GM13977 (cell line): ENCODE measurements at regions not wholly inside any gene's neighbourhood (a gene's known extent, or its start where the extent isn't known, plus 50 kb on each side); places are given as distances from the start of the nearest gene placed in this dataset.

ENCODE experiments used
- DNase-seq: peaks from one replicate; pipeline ENCODE4 v3.0.0; 2012; ENCODE audit warnings: low spot score
- CTCF ChIP-seq: IDR thresholded peaks from 2 replicates; pipeline ENCODE4 v1.5.1; 2012; ENCODE audit warnings: mild to moderate bottlenecking, control low read depth; ENCODE audit not compliant: insufficient read depth; ENCODE audit errors: extremely low read depth, missing control alignments
- in situ Hi-C: fragments of 300-500 bp; cut with MboI; formaldehyde crosslinking; loops from one replicate; pipeline ENCODE4 v1.12.0; 2022; ENCODE audit warnings: low sequenced_read_pairs, low pct_unique_long_range_greater_than_20kb, mixed read lengths, inconsistent platforms; ENCODE audit not compliant: unreplicated experiment

DNA sequence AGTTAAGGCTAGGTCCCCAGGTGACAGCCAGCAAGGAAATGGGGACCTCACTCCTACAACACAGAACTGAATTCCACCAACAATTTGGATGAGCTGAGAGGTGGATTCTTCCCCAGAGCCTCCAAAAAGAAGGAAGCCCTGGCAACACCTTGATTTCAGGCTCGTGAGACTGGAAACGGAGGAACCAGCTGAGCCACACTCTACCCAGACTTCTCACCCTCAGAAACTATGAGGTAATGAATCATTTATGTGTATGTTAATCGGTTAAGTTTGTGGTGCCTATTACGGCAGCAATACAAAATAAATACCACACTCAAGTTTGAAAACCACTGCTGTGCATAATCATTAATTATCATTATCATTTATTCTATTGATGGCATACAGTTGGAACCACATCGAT is 532.4 kb upstream of the ANKRD30A start:
- DNase-seq, result no peak
- in situ Hi-C loops, result no loop called here
- no peak for TF ChIP-seq CTCF

DNA sequence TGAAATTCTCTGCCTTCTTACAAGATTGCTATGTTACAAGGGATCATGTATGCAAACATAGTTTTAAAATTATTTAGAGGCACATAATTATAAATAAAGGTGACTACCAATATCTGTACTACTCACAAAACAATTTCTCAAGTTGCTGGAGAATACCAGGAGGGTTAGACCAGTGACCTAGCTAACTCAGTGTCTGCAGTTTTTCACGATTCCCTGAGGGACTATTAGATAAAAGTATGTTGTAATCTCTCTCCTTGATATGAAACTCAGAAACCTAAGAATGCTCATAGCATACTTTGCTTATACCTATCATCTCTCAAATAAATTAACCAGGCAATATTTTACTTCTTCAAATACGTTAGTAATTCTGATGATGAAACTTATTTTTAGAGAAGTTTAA is 534.0 kb upstream of the ANKRD30A start:
- no peak for DNase-seq
- in situ Hi-C loops, result no loop called here

GRCh38 chr10:36583690-36584089 is 541.7 kb upstream of the ANKRD30A start:
- TF ChIP-seq CTCF, result no peak
- no peak for DNase-seq
- in situ Hi-C loops, result no loop called here

More for the DNA sequence above, 534.0 kb upstream of the ANKRD30A start:
- no peak for TF ChIP-seq CTCF

- no peak for TF ChIP-seq CTCF
- in situ Hi-C loops, result no loop called here
- DNase-seq, result no peak
Measured at GRCh38 chr10:36581237-36581636, 544.2 kb upstream of the ANKRD30A start.

- in situ Hi-C loops, result no loop called here
- TF ChIP-seq CTCF, result no peak
- no peak for DNase-seq
Measured at GRCh38 chr10:36578306-36578705, 547.1 kb upstream of the ANKRD30A start.

- no peak for DNase-seq
- in situ Hi-C loops, result no loop called here
- no peak for TF ChIP-seq CTCF
Measured at GRCh38 chr10:36577126-36577525, 548.3 kb upstream of the ANKRD30A start.

GRCh38 chr10:36574207-36574606 is 551.2 kb upstream of the ANKRD30A start:
- no peak for TF ChIP-seq CTCF
- in situ Hi-C loops, result no loop called here
- no peak for DNase-seq
